ENCODE measurements at regions not wholly inside any gene's neighbourhood (a gene's known extent, or its start where the extent isn't known, plus 50 kb on each side); places are given as distances from the start of the nearest gene placed in this dataset.

- TF ChIP-seq PRDM4 (tag by site-specific recombination; IDR thresholded peaks at IDR 0.05) (no peak), ZNF221 (tag by site-specific recombination; IDR thresholded peaks at IDR 0.05; ENCODE audit: borderline replicate concordance) (no peak)
Observed at GRCh38 chr13:67735651-67736050, 505.5 kb upstream of the PCDH9 start (continued).

- no peak overlapping the region for H3K27ac ChIP-seq (ENCODE audit: extremely low read depth, low read depth, low read length)
- no peaks in the 10 kb centered on the region for H3K9me3 ChIP-seq (ENCODE audit: control insufficient read depth, insufficient read depth, low read depth, low read length)
- no peaks in the 10 kb centered on the region for H3K36me3 ChIP-seq (ENCODE audit: control insufficient read depth in 2 of 2, insufficient read depth in 1 of 2, low read length in 2 of 2)
- ChIA-PET POLR2A (no interaction called here), CTCF (no interaction called here)
- H3K4me1 ChIP-seq (ENCODE audit: control insufficient read depth, insufficient read depth, low read length) = no peaks in the 10 kb centered on the region
- TF ChIP-seq EGR2 (tag by site-specific recombination; IDR thresholded peaks at IDR 0.05; ENCODE audit: low read depth) (no peak), ZNF660 (tag by site-specific recombination; IDR thresholded peaks at IDR 0.05) (no peak), TSHZ1 (tag by site-specific recombination; IDR thresholded peaks at IDR 0.05; ENCODE audit: borderline replicate concordance) (no peak), ZNF354C (tag by site-specific recombination; IDR thresholded peaks at IDR 0.05; ENCODE audit: borderline replicate concordance, low read depth) (no peak)
- no peak overlapping the region for H3K4me3 ChIP-seq (ENCODE audit: low read depth, low read length)
Observed at GRCh38 chr13:67726979-67727378, 496.8 kb upstream of the PCDH9 start.

- ChIA-PET CTCF (no interaction called here), POLR2A (no interaction called here)
- H3K27ac ChIP-seq (ENCODE audit: extremely low read depth, low read depth, low read length) = no peak overlapping the region
- H3K4me1 ChIP-seq (ENCODE audit: control insufficient read depth, insufficient read depth, low read length) = no peaks in the 10 kb centered on the region
- H3K4me3 ChIP-seq (ENCODE audit: low read depth, low read length) = no peak overlapping the region
- no peak for TF ChIP-seq ZNF626 (tag by site-specific recombination; IDR thresholded peaks at IDR 0.05)
- TF ChIP-seq SP2 (tag by site-specific recombination; IDR thresholded peaks at IDR 0.05) = no peak
- peak; percentile 97 for TF ChIP-seq SETDB1 (IDR thresholded peaks at IDR 0.05; ENCODE audit: insufficient read length, low read length)
- no peaks in the 10 kb centered on the region for H3K36me3 ChIP-seq (ENCODE audit: control insufficient read depth in 2 of 2, insufficient read depth in 1 of 2, low read length in 2 of 2)
- H3K9me3 ChIP-seq (ENCODE audit: control insufficient read depth, insufficient read depth, low read depth, low read length) = no peaks in the 10 kb centered on the region
Observed at GRCh38 chr13:67725999-67726398, 495.9 kb upstream of the PCDH9 start.

- CTCF ChIA-PET = interaction anchor here (0.7 kb wide), 1 partner anchor 95 kb away, joined by 3 read pairs; no protein-coding TSS in a partner anchor
- Histone ChIP-seq H3K36me3 (ENCODE audit: control insufficient read depth in 2 of 2, insufficient read depth in 1 of 2, low read length in 2 of 2) (no peaks in the 10 kb centered on the region), H3K4me1 (ENCODE audit: control insufficient read depth, insufficient read depth, low read length) (no peaks in the 10 kb centered on the region), H3K27ac (ENCODE audit: extremely low read depth, low read depth, low read length) (no peak overlapping the region), H3K9me3 (ENCODE audit: control insufficient read depth, insufficient read depth, low read depth, low read length) (no peaks in the 10 kb centered on the region), H3K4me3 (ENCODE audit: low read depth, low read length) (no peak overlapping the region)
- POLR2A ChIA-PET = no interaction called here
- no peak for TF ChIP-seq ZNF48 (tag by site-specific recombination; IDR thresholded peaks at IDR 0.05)
- TF ChIP-seq ZBTB48 (tag by site-specific recombination; IDR thresholded peaks at IDR 0.05) = no peak
- TF ChIP-seq ZNF580 (tag by site-specific recombination; IDR thresholded peaks at IDR 0.05) = no peak
Observed at GRCh38 chr13:67713571-67713970, 483.4 kb upstream of the PCDH9 start.
